HL-60 (cell line): ENCODE measurements at regions not wholly inside any gene's neighbourhood (a gene's known extent, or its start where the extent isn't known, plus 50 kb on each side); places are given as distances from the start of the nearest gene placed in this dataset.

Experiments used
- DNase-seq, 2 experiments: peaks; one replicate each; pipeline ENCODE4 v3.0.0-alpha.2; 2010 to 2020; ENCODE audit warnings: low read depth in 1 of 2, low spot score in 1 of 2
- H3K27ac ChIP-seq: fragments of 250-450 bp; sonication (Bioruptor Pico); replicated peaks from 2 replicates; pipeline ENCODE4 v1.5.1; 2020; ENCODE audit warnings: mild to moderate bottlenecking, moderate library complexity
- H3K27me3 ChIP-seq: fragments of 250-450 bp; sonication (Bioruptor Pico); 2 replicates; pipeline ENCODE4 v1.5.1; 2021; ENCODE audit warnings: mild to moderate bottlenecking, moderate library complexity; ENCODE audit not compliant: insufficient read depth, poor library complexity, severe bottlenecking
- H3K4me3 ChIP-seq: replicated peaks from 2 replicates; pipeline ENCODE4 v1.5.1; 2011; ENCODE audit warnings: mild to moderate bottlenecking, control low read depth, low read length; ENCODE audit not compliant: insufficient read depth
- CTCF ChIP-seq: IDR thresholded peaks from one replicate; pipeline ENCODE4 v1.5.1; 2011; ENCODE audit warnings: low read length, control low read depth, inconsistent platforms; ENCODE audit not compliant: insufficient read depth
- GABPA ChIP-seq: IDR thresholded peaks from 2 replicates; pipeline ENCODE4 v1.6.1; 2012; ENCODE audit warnings: low read depth
- POLR2AphosphoS5 ChIP-seq: IDR thresholded peaks from 2 replicates; pipeline ENCODE4 v1.6.1; 2012; ENCODE audit warnings: low read depth
- REST ChIP-seq: IDR thresholded peaks from 2 replicates; pipeline ENCODE4 v1.6.1; 2012; ENCODE audit warnings: low read depth; ENCODE audit not compliant: insufficient replicate concordance
- SPI1 ChIP-seq: IDR thresholded peaks from 2 replicates; pipeline ENCODE4 v1.6.1; 2012; ENCODE audit warnings: low read depth, mild to moderate bottlenecking, borderline replicate concordance

GRCh38 chr2:164260506-164260905, 360.8 kb downstream of the GRB14 start:
- no peaks in the 10 kb centered on the region for H3K27me3 ChIP-seq
- no peak for TF ChIP-seq REST
- no peak for TF ChIP-seq GABPA
- TF ChIP-seq SPI1 = no peak
- TF ChIP-seq CTCF = no peak
- TF ChIP-seq POLR2AphosphoS5 = no peak
- DNase-seq = peak in 1 of 2 experiments; percentile 2
- H3K4me3 ChIP-seq = no peak overlapping the region
- no peak overlapping the region for H3K27ac ChIP-seq

GRCh38 chr2:164257742-164258141, 363.5 kb downstream of the GRB14 start:
- no peak for TF ChIP-seq POLR2AphosphoS5
- TF ChIP-seq GABPA = no peak
- no peak for TF ChIP-seq SPI1
- TF ChIP-seq CTCF = no peak
- TF ChIP-seq REST = no peak
- no peak overlapping the region for H3K27ac ChIP-seq
- no peak for DNase-seq
- H3K27me3 ChIP-seq = no peaks in the 10 kb centered on the region
- H3K4me3 ChIP-seq = no peak overlapping the region

GRCh38 chr2:164252568-164253287, 368.6 kb downstream of the GRB14 start:
- DNase-seq = no peak
- no peak overlapping the region for H3K27ac ChIP-seq
- TF ChIP-seq POLR2AphosphoS5 (no peak), GABPA (no peak), SPI1 (no peak), CTCF (no peak), REST (no peak)
- no peaks in the 10 kb centered on the region for H3K27me3 ChIP-seq
- H3K4me3 ChIP-seq = no peak overlapping the region
